H1 (cell line): ENCODE measurements at regions not wholly inside any gene's neighbourhood (a gene's known extent, or its start where the extent isn't known, plus 50 kb on each side); places are given as distances from the start of the nearest gene placed in this dataset.

Experiments
- CTCF ChIA-PET: fragments of 300-600 bp; sonication (Branson Sonifier 250); formaldehyde crosslinking; loops from one replicate; lab custom pipeline; 2021; ENCODE audit not compliant: partially characterized antibody; lab: Charles Lee
- POLR2A ChIA-PET: fragments of 300-600 bp; sonication (Branson Sonifier 250); formaldehyde crosslinking; loops from one replicate; lab custom pipeline; 2021; ENCODE audit warnings: inconsistent platforms; ENCODE audit not compliant: partially characterized antibody; lab: Charles Lee
- DNase-seq, 2 experiments: peaks; one replicate each; pipeline versions ENCODE4 v3.0.0 to v3.0.0-alpha.2; 2010 to 2022; ENCODE audit warnings: low spot score in 2 of 2, low read depth in 1 of 2, mixed read lengths in 1 of 2
- FAIRE-seq: peaks from 2 replicates; lab custom pipeline; 2011; peaks lifted over from hg19 to GRCh38; lab: Jason Lieb, UNC
- H2AFZ ChIP-seq: 2 replicates; pipeline ENCODE4 v1.8.1; 2012; ENCODE audit warnings: low read length, inconsistent platforms
- H2AK5ac ChIP-seq: 2 replicates; pipeline ENCODE4 v1.6.1; 2013; ENCODE audit warnings: low read depth, low read length
- H2BK120ac ChIP-seq: replicated peaks from 2 replicates; pipeline ENCODE3; 2013; ENCODE audit warnings: low read depth, low read length, inconsistent platforms
- H2BK12ac ChIP-seq: 2 replicates; pipeline ENCODE4 v1.6.1; 2013; ENCODE audit warnings: low read depth, low read length
- H2BK15ac ChIP-seq: 2 replicates; pipeline ENCODE4 v1.6.1; 2013; ENCODE audit warnings: low read length
- H2BK20ac ChIP-seq: 2 replicates; pipeline ENCODE4 v1.6.1; 2013; ENCODE audit warnings: low read length
- H2BK5ac ChIP-seq: 2 replicates; pipeline ENCODE4 v1.6.1; 2013; ENCODE audit warnings: low read depth, low read length
- H3K14ac ChIP-seq: 2 replicates; pipeline ENCODE4 v1.6.1; 2013; ENCODE audit warnings: inconsistent platforms; ENCODE audit not compliant: insufficient read length
- H3K18ac ChIP-seq: 2 replicates; pipeline ENCODE4 v1.6.1; 2013; ENCODE audit warnings: low read length; ENCODE audit errors: extremely low read depth
- H3K23ac ChIP-seq: 2 replicates; pipeline ENCODE4 v1.6.1; 2013; ENCODE audit warnings: inconsistent platforms; ENCODE audit not compliant: insufficient read length
- H3K23me2 ChIP-seq: 2 replicates; pipeline ENCODE4 v1.6.1; 2013; ENCODE audit warnings: low read depth, low read length
- H3K27ac ChIP-seq: 2 replicates; pipeline ENCODE4 v1.6.1; 2011; ENCODE audit warnings: low read depth, low read length, inconsistent platforms
- H3K27me3 ChIP-seq, 4 experiments: replicated peaks in 1 of 4; 1 replicate in 1 of 4; 2 replicates in 3 of 4; pipeline versions ENCODE4 v1.6.1 to v1.8.1; 2011 to 2013; ENCODE audit warnings: low read length in 3 of 4, mild to moderate bottlenecking in 3 of 4, inconsistent platforms in 2 of 4, mixed read lengths in 2 of 4, moderate library complexity in 1 of 4; ENCODE audit not compliant: control insufficient read depth in 3 of 4, insufficient read depth in 3 of 4; ENCODE audit errors: extremely low read depth in 1 of 4
- H3K36me3 ChIP-seq, 4 experiments: 2 replicates each; pipeline versions ENCODE4 v1.6.1 to v1.8.1; 2011 to 2013; ENCODE audit warnings: mild to moderate bottlenecking in 4 of 4, low read length in 3 of 4, moderate library complexity in 2 of 4, control low read depth in 1 of 4, inconsistent platforms in 1 of 4; ENCODE audit not compliant: insufficient read depth in 4 of 4, control insufficient read depth in 2 of 4
- H3K4ac ChIP-seq: replicated peaks from 2 replicates; pipeline ENCODE3; 2013; ENCODE audit warnings: low read length, low read depth, mixed read lengths, inconsistent platforms; ENCODE audit not compliant: insufficient read length
- H3K4me1 ChIP-seq, 4 experiments: replicated peaks in 1 of 4; 1 replicate in 1 of 4; 2 replicates in 3 of 4; pipeline versions ENCODE4 v1.6.1 to v1.8.1; 2011 to 2013; ENCODE audit warnings: low read length in 3 of 4, inconsistent platforms in 2 of 4, mixed read lengths in 1 of 4; ENCODE audit not compliant: insufficient read depth in 4 of 4, control insufficient read depth in 3 of 4
- H3K4me2 ChIP-seq, 2 experiments: 2 replicates each; pipeline versions ENCODE4 v1.6.1 to v1.8.1; 2011 to 2013; ENCODE audit warnings: low read depth in 2 of 2, low read length in 2 of 2, control low read depth in 1 of 2, inconsistent platforms in 1 of 2, mild to moderate bottlenecking in 1 of 2; ENCODE audit not compliant: insufficient read depth in 1 of 2
- H3K4me3 ChIP-seq, 4 experiments: fragments of 200-600, 300-600 bp in 1 of 4; sonication (generic), shearing (Covaris generic), sonication (Bioruptor Twin) in 1 of 4; 2 replicates each; pipeline versions ENCODE4 v1.5.1 to v1.8.1; 2011 to 2016; ENCODE audit warnings: low read length in 4 of 4, low read depth in 3 of 4, control low read depth in 2 of 4, inconsistent platforms in 2 of 4, mild to moderate bottlenecking in 2 of 4, mixed read lengths in 1 of 4, moderate library complexity in 1 of 4; ENCODE audit not compliant: insufficient read depth in 2 of 4; ENCODE audit errors: extremely low read depth in 1 of 4
- H3K56ac ChIP-seq: replicated peaks from 2 replicates; pipeline ENCODE3; 2013; ENCODE audit warnings: low read depth, mild to moderate bottlenecking, mixed read lengths, low read length, inconsistent platforms; ENCODE audit not compliant: insufficient read length
- H3K79me1 ChIP-seq: 2 replicates; pipeline ENCODE4 v1.6.1; 2013; ENCODE audit warnings: low read depth, low read length, control low read depth
- H3K79me2 ChIP-seq, 2 experiments: 2 replicates each; pipeline versions ENCODE4 v1.6.1 to v1.8.1; 2012 to 2013; ENCODE audit warnings: low read length in 2 of 2, mild to moderate bottlenecking in 2 of 2, inconsistent platforms in 1 of 2; ENCODE audit not compliant: insufficient read depth in 2 of 2, control insufficient read depth in 1 of 2
- H3K9ac ChIP-seq, 4 experiments: replicated peaks in 1 of 4; 1 replicate in 1 of 4; 2 replicates in 3 of 4; pipeline versions ENCODE4 v1.6.1 to v1.8.1; 2011 to 2013; ENCODE audit warnings: low read depth in 3 of 4, low read length in 3 of 4, control low read depth in 2 of 4, mild to moderate bottlenecking in 2 of 4, moderate library complexity in 2 of 4, inconsistent platforms in 1 of 4; ENCODE audit errors: extremely low read depth in 1 of 4
- H3K9me3 ChIP-seq, 2 experiments: 2 replicates each; pipeline versions ENCODE4 v1.6.1 to v1.8.1; 2012 to 2013; ENCODE audit warnings: mild to moderate bottlenecking in 2 of 2, moderate library complexity in 2 of 2, control low read depth in 1 of 2, inconsistent platforms in 1 of 2, low read depth in 1 of 2, low read length in 1 of 2, mixed read lengths in 1 of 2; ENCODE audit not compliant: insufficient read depth in 2 of 2
- H4K20me1 ChIP-seq, 2 experiments: replicated peaks in 1 of 2; 2 replicates each; pipeline versions ENCODE3 to v1.8.1; 2011 to 2013; ENCODE audit warnings: inconsistent platforms in 2 of 2, low read length in 2 of 2, mild to moderate bottlenecking in 1 of 2; ENCODE audit not compliant: insufficient read depth in 2 of 2, control insufficient read depth in 1 of 2
- H4K5ac ChIP-seq: 2 replicates; pipeline ENCODE4 v1.6.1; 2013; ENCODE audit warnings: low read length, low read depth, mixed read lengths, inconsistent platforms; ENCODE audit not compliant: insufficient read length
- H4K8ac ChIP-seq: 2 replicates; pipeline ENCODE4 v1.8.0; 2013; ENCODE audit warnings: mild to moderate bottlenecking, moderate library complexity, low read length, inconsistent platforms; ENCODE audit not compliant: insufficient read depth; ENCODE audit errors: extremely low read depth
- H4K91ac ChIP-seq: replicated peaks from 2 replicates; pipeline ENCODE3; 2013; ENCODE audit warnings: low read length, mixed read lengths, inconsistent platforms; ENCODE audit not compliant: insufficient read length
- ASH2L ChIP-seq: fragments of 200-600, 300-600 bp; sonication (generic); IDR thresholded peaks from one replicate; pipeline ENCODE4 v1.7.1; 2017; ENCODE audit warnings: low read length
- BCL11A ChIP-seq, 2 experiments: IDR thresholded peaks; one replicate each; pipeline ENCODE4 v1.6.1; 2011; ENCODE audit warnings: low read depth in 2 of 2, low read length in 2 of 2, mild to moderate bottlenecking in 2 of 2
- CTCF ChIP-seq, 3 experiments: IDR thresholded peaks; 1 replicate in 2 of 3; 2 replicates in 1 of 3; pipeline versions ENCODE4 v1.5.1 to v1.6.1; 2011; ENCODE audit warnings: low read length in 3 of 3, mild to moderate bottlenecking in 3 of 3, inconsistent platforms in 2 of 3, low read depth in 1 of 3, moderate library complexity in 1 of 3; ENCODE audit not compliant: insufficient read depth in 1 of 3; ENCODE audit errors: control extremely low read depth in 1 of 3
- EP300 ChIP-seq, 2 experiments: IDR thresholded peaks; 1 replicate in 1 of 2; 2 replicates in 1 of 2; pipeline ENCODE4 v1.6.1; 2011 to 2012; ENCODE audit warnings: low read depth in 2 of 2, low read length in 2 of 2, mild to moderate bottlenecking in 2 of 2, borderline replicate concordance in 1 of 2, inconsistent platforms in 1 of 2, moderate library complexity in 1 of 2
- FOSL1 ChIP-seq: IDR thresholded peaks from 2 replicates; pipeline ENCODE4 v1.6.1; 2011; ENCODE audit warnings: mild to moderate bottlenecking, low read depth, low read length, moderate library complexity; ENCODE audit not compliant: insufficient read depth
- POLR2AphosphoS5 ChIP-seq: IDR thresholded peaks from 2 replicates; pipeline ENCODE4 v1.6.1; 2011; ENCODE audit warnings: low read depth, low read length
- POU5F1 ChIP-seq: IDR thresholded peaks from 2 replicates; pipeline ENCODE4 v1.6.1; 2011; ENCODE audit warnings: low read depth, mild to moderate bottlenecking, low read length, moderate library complexity
- SP4 ChIP-seq: IDR thresholded peaks from 2 replicates; pipeline ENCODE4 v1.6.1; 2012; ENCODE audit warnings: low read length, inconsistent platforms
- SRF ChIP-seq: IDR thresholded peaks from 2 replicates; pipeline ENCODE4 v1.6.1; 2011; ENCODE audit warnings: mild to moderate bottlenecking, low read depth, low read length, moderate library complexity
- TAF7 ChIP-seq: optimal IDR thresholded peaks from 2 replicates; pipeline ENCODE3; 2011; ENCODE audit warnings: low read depth, mild to moderate bottlenecking, inconsistent platforms, low read length, moderate library complexity, borderline replicate concordance
- TBP ChIP-seq: IDR thresholded peaks from 2 replicates; pipeline ENCODE4 v1.6.1; 2011; ENCODE audit warnings: low read depth, low read length, improper control_type of control experiment
- WGBS, 2 experiments: shearing (Covaris generic) in 1 of 2; methylation state at CpG; one replicate each; pipeline versions ENCODE4 v1.1.6 to v1.1.7; 2013 to 2015; ENCODE audit warnings: low lambda C conversion rate in 2 of 2, mixed read lengths in 2 of 2, inconsistent platforms in 1 of 2, low coverage in 1 of 2, missing lambda C conversion rate in 1 of 2; ENCODE audit not compliant: insufficient replicate concordance in 2 of 2, insufficient coverage in 1 of 2, insufficient read length in 1 of 2; ENCODE audit errors: extremely low coverage in 1 of 2, missing lambda C conversion rate in 1 of 2; 5-methylcytosine and 5-hydroxymethylcytosine counted together

GRCh38 chr1:216902669-216903381 is 179.6 kb upstream of the ESRRG start:
- FAIRE-seq, result no peak
- Histone ChIP-seq H3K9me3 (no peaks in the 10 kb centered on the region), H2BK120ac (no peak overlapping the region), H3K56ac (no peak overlapping the region), H4K20me1 (no peaks in the 10 kb centered on the region), H3K9ac (no peak overlapping the region), H3K27ac (no peak overlapping the region), H3K79me1 (no peaks in the 10 kb centered on the region), H3K79me2 (no peaks in the 10 kb centered on the region), H2BK20ac (no peak overlapping the region), H4K8ac (no peak overlapping the region), H3K4me2 (no peak overlapping the region), H2BK15ac (no peak overlapping the region), H2AK5ac (no peak overlapping the region), H2BK12ac (no peak overlapping the region), H3K4me3 (no peak overlapping the region), H3K14ac (no peak overlapping the region), H3K4ac (no peak overlapping the region), H3K18ac (no peak overlapping the region), H4K5ac (no peak overlapping the region), H3K27me3 (no peaks in the 10 kb centered on the region), H3K23ac (peak overlapping the region; percentile 84), H3K36me3 (no peaks in the 10 kb centered on the region), H2AFZ (no peak overlapping the region), H2BK5ac (no peak overlapping the region), H3K4me1 (no peaks in the 10 kb centered on the region), H4K91ac (no peak overlapping the region), H3K23me2 (no peaks in the 10 kb centered on the region; the same call in 1 of the 2 replicates)
- 88% methylated on average over 5 of the region's 5 CpGs; no CpG with 5 or more reads in 1 of the 2 experiments for WGBS, 2 experiments
- no peak for DNase-seq
- ChIA-PET POLR2A (no interaction called here), CTCF (interaction anchor here (1.2 kb wide), 1 partner anchor 19 kb away, joined by 3 read pairs; no protein-coding TSS in a partner anchor)
- TF ChIP-seq POLR2AphosphoS5, result no peak
- TF ChIP-seq TBP, result no peak
- TF ChIP-seq SP4, result no peak
- no peak for TF ChIP-seq FOSL1
- TF ChIP-seq POU5F1, result no peak
- no peak for TF ChIP-seq ASH2L
- no peak for TF ChIP-seq EP300 (IDR thresholded peaks at IDR 0.05; ENCODE audit: borderline replicate concordance in 1 of 2, low read depth in 2 of 2, low read length in 2 of 2)
- TF ChIP-seq SRF, result no peak
- no peak for TF ChIP-seq BCL11A (IDR thresholded peaks at IDR 0.05; ENCODE audit: low read depth in 2 of 2, low read length in 2 of 2)
- no peak for TF ChIP-seq TAF7
- TF ChIP-seq CTCF (IDR thresholded peaks at IDR 0.05; ENCODE audit: control extremely low read depth in 1 of 3, insufficient read depth in 1 of 3, low read depth in 1 of 3, low read length in 3 of 3), result no peak
